ENCODE measurements at regions not wholly inside any gene's neighbourhood (a gene's known extent, or its start where the extent isn't known, plus 50 kb on each side); places are given as distances from the start of the nearest gene placed in this dataset.

DNA sequence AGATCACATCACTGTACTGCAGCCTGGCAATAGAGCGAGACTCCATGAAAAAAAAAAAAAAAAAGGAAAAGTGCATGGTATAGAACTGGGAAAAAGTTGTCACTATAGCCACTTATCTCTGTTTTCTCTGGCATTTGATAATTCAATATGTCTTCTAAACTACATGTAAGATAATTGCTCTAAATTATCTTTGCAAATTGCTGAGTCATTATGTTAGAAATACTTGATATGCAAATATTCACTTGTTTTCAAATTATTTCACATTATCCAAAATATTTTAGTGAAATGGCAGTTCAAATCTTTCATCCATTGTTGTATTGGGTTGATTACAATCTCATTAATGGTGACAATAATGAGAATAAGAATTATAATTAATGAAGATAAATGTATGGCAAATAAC, 1455.1 kb downstream of the KCNT2 start:
- no peak for DNase-seq (ENCODE audit: insufficient read length, low spot score, missing footprints)

DNA sequence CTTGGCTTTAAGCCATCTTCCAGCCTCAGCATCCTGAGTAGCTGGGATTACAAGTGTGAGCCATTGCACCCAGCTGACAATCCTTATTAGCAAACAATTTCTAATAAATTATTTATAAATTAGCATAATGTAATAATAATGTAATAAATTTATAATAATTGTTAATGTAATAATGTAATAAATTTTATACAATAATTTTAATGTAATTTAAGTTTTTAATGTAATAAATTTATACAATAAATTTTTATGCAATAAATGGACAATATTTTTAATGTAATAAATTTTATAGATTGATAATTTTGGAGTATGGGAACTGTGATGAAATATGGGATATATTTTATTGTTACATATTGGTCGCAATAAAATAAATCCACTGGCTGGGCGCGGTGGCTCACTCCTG, 1457.5 kb downstream of the KCNT2 start:
- H3K4me3 ChIP-seq (ENCODE audit: insufficient read depth, low read length): no peak overlapping the region
- no peaks in the 10 kb centered on the region for H4K20me1 ChIP-seq (ENCODE audit: insufficient read depth, low read length)
- no peak for DNase-seq (ENCODE audit: insufficient read length, low spot score, missing footprints)
- peaks cover 2% of the 10 kb centered on the region for H3K9me3 ChIP-seq (ENCODE audit: low read depth, low read length)
- H3K4me2 ChIP-seq (ENCODE audit: insufficient read depth, low read length): no peak overlapping the region
- no peaks in the 10 kb centered on the region for H3K36me3 ChIP-seq (ENCODE audit: insufficient read depth, low read length)
- H3K4me1 ChIP-seq (ENCODE audit: insufficient read depth, low read length): no peaks in the 10 kb centered on the region
- TF ChIP-seq, protein P1, sequence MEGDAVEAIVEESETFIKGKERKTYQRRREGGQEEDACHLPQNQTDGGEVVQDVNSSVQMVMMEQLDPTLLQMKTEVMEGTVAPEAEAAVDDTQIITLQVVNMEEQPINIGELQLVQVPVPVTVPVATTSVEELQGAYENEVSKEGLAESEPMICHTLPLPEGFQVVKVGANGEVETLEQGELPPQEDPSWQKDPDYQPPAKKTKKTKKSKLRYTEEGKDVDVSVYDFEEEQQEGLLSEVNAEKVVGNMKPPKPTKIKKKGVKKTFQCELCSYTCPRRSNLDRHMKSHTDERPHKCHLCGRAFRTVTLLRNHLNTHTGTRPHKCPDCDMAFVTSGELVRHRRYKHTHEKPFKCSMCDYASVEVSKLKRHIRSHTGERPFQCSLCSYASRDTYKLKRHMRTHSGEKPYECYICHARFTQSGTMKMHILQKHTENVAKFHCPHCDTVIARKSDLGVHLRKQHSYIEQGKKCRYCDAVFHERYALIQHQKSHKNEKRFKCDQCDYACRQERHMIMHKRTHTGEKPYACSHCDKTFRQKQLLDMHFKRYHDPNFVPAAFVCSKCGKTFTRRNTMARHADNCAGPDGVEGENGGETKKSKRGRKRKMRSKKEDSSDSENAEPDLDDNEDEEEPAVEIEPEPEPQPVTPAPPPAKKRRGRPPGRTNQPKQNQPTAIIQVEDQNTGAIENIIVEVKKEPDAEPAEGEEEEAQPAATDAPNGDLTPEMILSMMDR (IDR thresholded peaks at IDR 0.05; ENCODE audit: extremely low read depth, low read depth, low read length): no peak
- no peak overlapping the region for H3K27ac ChIP-seq (ENCODE audit: low read depth, low read length)
- H3K27me3 ChIP-seq (ENCODE audit: insufficient read depth, low read length): no peaks in the 10 kb centered on the region
- H2AFZ ChIP-seq (ENCODE audit: low read length): no peak overlapping the region
- H3K79me2 ChIP-seq (ENCODE audit: insufficient read depth, low read length): no peaks in the 10 kb centered on the region

More for the DNA sequence above, 1455.1 kb downstream of the KCNT2 start:
- Histone ChIP-seq H3K27me3 (ENCODE audit: insufficient read depth, low read length) (no peaks in the 10 kb centered on the region), H3K4me3 (ENCODE audit: insufficient read depth, low read length) (no peak overlapping the region), H3K36me3 (ENCODE audit: insufficient read depth, low read length) (no peaks in the 10 kb centered on the region), H3K4me1 (ENCODE audit: insufficient read depth, low read length) (no peaks in the 10 kb centered on the region), H3K9me3 (ENCODE audit: low read depth, low read length) (no peaks in the 10 kb centered on the region), H3K79me2 (ENCODE audit: insufficient read depth, low read length) (no peaks in the 10 kb centered on the region), H4K20me1 (ENCODE audit: insufficient read depth, low read length) (no peaks in the 10 kb centered on the region), H3K4me2 (ENCODE audit: insufficient read depth, low read length) (no peak overlapping the region), H3K27ac (ENCODE audit: low read depth, low read length) (no peak overlapping the region), H2AFZ (ENCODE audit: low read length) (no peak overlapping the region)
- TF ChIP-seq, protein P1 (IDR thresholded peaks at IDR 0.05; ENCODE audit: extremely low read depth, low read depth, low read length): no peak

DNA sequence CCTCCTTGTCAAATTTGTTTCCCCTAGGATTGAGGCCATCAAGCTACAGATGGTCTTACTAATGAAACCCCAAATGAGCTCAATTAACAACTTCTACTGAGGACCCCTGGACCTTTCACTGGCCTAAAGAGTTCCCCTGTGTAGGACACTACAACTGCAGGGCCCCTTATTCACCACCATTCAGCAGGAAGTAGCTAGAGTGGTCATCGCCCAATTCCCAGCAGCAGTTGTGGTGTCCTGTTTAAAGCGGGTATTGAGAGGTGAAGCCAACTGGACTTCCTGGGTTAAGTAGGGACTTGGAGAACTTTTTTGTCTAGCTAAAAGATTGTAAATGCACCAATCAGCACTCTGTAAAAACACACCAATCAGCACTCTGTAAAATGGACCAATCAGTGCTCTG, 1466.9 kb downstream of the KCNT2 start:
- H3K4me1 ChIP-seq (ENCODE audit: insufficient read depth, low read length): no peaks in the 10 kb centered on the region
- H4K20me1 ChIP-seq (ENCODE audit: insufficient read depth, low read length): no peaks in the 10 kb centered on the region
- TF ChIP-seq, protein P1 (IDR thresholded peaks at IDR 0.05; ENCODE audit: extremely low read depth, low read depth, low read length): no peak
- DNase-seq (ENCODE audit: insufficient read length, low spot score, missing footprints): no peak
- H3K27ac ChIP-seq (ENCODE audit: low read depth, low read length): no peak overlapping the region
- no peaks in the 10 kb centered on the region for H3K27me3 ChIP-seq (ENCODE audit: insufficient read depth, low read length)
- H3K4me3 ChIP-seq (ENCODE audit: insufficient read depth, low read length): no peak overlapping the region
- H2AFZ ChIP-seq (ENCODE audit: low read length): no peak overlapping the region
- H3K9me3 ChIP-seq (ENCODE audit: low read depth, low read length): no peaks in the 10 kb centered on the region
- no peak overlapping the region for H3K4me2 ChIP-seq (ENCODE audit: insufficient read depth, low read length)
- H3K36me3 ChIP-seq (ENCODE audit: insufficient read depth, low read length): no peaks in the 10 kb centered on the region
- no peaks in the 10 kb centered on the region for H3K79me2 ChIP-seq (ENCODE audit: insufficient read depth, low read length)

DNA sequence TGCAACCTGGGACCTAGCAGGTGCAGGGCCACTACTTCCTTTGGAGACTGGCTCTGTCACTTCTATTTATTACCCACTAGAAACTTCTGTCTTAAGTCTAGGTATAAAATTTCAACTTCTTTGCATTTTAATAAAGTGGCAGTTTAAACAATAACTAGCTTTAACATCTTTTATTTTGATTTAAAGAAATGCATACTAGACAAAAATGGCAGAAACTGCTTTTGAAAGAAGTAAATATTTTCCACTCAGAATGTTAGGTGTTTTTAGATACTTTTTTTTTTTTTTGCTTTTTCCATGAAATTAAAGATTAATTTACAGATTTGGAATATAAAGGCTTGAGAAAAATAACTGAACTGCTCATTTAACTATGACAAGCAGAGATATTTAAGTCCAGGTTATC, 1477.6 kb downstream of the KCNT2 start:
- Histone ChIP-seq H3K4me2 (ENCODE audit: insufficient read depth, low read length) (no peak overlapping the region), H3K4me3 (ENCODE audit: insufficient read depth, low read length) (no peak overlapping the region), H2AFZ (ENCODE audit: low read length) (no peak overlapping the region), H3K27me3 (ENCODE audit: insufficient read depth, low read length) (no peaks in the 10 kb centered on the region), H3K9me3 (ENCODE audit: low read depth, low read length) (no peaks in the 10 kb centered on the region), H3K4me1 (ENCODE audit: insufficient read depth, low read length) (no peaks in the 10 kb centered on the region), H4K20me1 (ENCODE audit: insufficient read depth, low read length) (no peaks in the 10 kb centered on the region), H3K27ac (ENCODE audit: low read depth, low read length) (no peak overlapping the region), H3K36me3 (ENCODE audit: insufficient read depth, low read length) (no peaks in the 10 kb centered on the region), H3K79me2 (ENCODE audit: insufficient read depth, low read length) (no peaks in the 10 kb centered on the region)
- TF ChIP-seq, protein P1 (IDR thresholded peaks at IDR 0.05; ENCODE audit: extremely low read depth, low read depth, low read length): no peak
- no peak for DNase-seq (ENCODE audit: insufficient read length, low spot score, missing footprints)

Data from osteoblast (primary cell).